ENCODE measurements at regions not wholly inside any gene's neighbourhood (a gene's known extent, or its start where the extent isn't known, plus 50 kb on each side); places are given as distances from the start of the nearest gene placed in this dataset.

- Histone ChIP-seq H3K27me3 (ENCODE audit: control insufficient read depth, insufficient read depth) (no peaks in the 10 kb centered on the region), H3K9me3 (ENCODE audit: control insufficient read depth, low read length) (no peaks in the 10 kb centered on the region), H3K4me1 (ENCODE audit: control insufficient read depth, insufficient read depth, low read length) (no peaks in the 10 kb centered on the region), H3K4me3 (ENCODE audit: low read length) (no peak overlapping the region), H3K27ac (ENCODE audit: low read length) (no peak overlapping the region)
- no peak for DNase-seq
- WGBS: 56% methylated on average over 4 of the region's 4 CpGs
- intact Hi-C loops (cut with DNase I): no loop called here
- ATAC-seq: no peak
These were observed 278.1 kb upstream of the CAMK1G start for GRCh38 chr1:209305221-209305954.

GRCh38 chr1:209307846-209308245, 275.7 kb upstream of the CAMK1G start:
- intact Hi-C loops (cut with DNase I): no loop called here
- H3K4me1 ChIP-seq (ENCODE audit: control insufficient read depth, insufficient read depth, low read length): no peaks in the 10 kb centered on the region
- no peak for DNase-seq
- no peak overlapping the region for H3K27ac ChIP-seq (ENCODE audit: low read length)
- no peaks in the 10 kb centered on the region for H3K27me3 ChIP-seq (ENCODE audit: control insufficient read depth, insufficient read depth)
- H3K4me3 ChIP-seq (ENCODE audit: low read length): no peak overlapping the region
- WGBS: 67% methylated on average over 2 of the region's 2 CpGs
- no peaks in the 10 kb centered on the region for H3K9me3 ChIP-seq (ENCODE audit: control insufficient read depth, low read length)
- ATAC-seq: no peak

- intact Hi-C loops (cut with DNase I): no loop called here
- Histone ChIP-seq H3K9me3 (ENCODE audit: control insufficient read depth, low read length) (no peaks in the 10 kb centered on the region), H3K4me1 (ENCODE audit: control insufficient read depth, insufficient read depth, low read length) (no peaks in the 10 kb centered on the region), H3K27me3 (ENCODE audit: control insufficient read depth, insufficient read depth) (no peaks in the 10 kb centered on the region), H3K4me3 (ENCODE audit: low read length) (no peak overlapping the region), H3K27ac (ENCODE audit: low read length) (no peak overlapping the region)
- DNase-seq (no peak), ATAC-seq (no peak)
- 68% methylated on average over 2 of the region's 2 CpGs for WGBS
These were observed 274.3 kb upstream of the CAMK1G start for GRCh38 chr1:209309198-209309597.

DNA sequence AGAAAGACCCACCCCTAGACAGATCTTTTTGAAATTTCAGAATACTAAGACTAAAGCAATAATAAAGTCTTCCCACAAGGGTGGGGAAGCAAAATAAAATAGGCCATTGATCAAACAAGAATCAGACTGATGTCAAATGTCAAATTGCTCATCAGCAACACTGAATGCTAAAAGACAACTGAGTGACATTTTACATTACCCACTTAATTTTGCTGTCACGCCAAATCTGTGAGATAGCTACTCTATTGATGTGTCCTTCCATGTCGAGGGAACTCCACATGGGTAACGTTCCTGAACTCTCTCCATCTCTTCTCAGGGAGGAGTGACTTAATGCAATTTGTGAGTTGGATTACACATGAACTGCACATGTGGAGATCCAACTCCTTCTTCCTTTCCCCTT, 271.7 kb upstream of the CAMK1G start:
- 53% methylated on average over 3 of the region's 3 CpGs for WGBS
- no peaks in the 10 kb centered on the region for H3K27me3 ChIP-seq (ENCODE audit: control insufficient read depth, insufficient read depth)

GRCh38 chr1:209316929-209317328, 266.6 kb upstream of the CAMK1G start:
- no peak overlapping the region for H3K4me3 ChIP-seq (ENCODE audit: low read length)
- H3K27me3 ChIP-seq (ENCODE audit: control insufficient read depth, insufficient read depth): no peaks in the 10 kb centered on the region
- DNase-seq (no peak), ATAC-seq (no peak)
- peaks cover 2% of the 10 kb centered on the region for H3K9me3 ChIP-seq (ENCODE audit: control insufficient read depth, low read length)
- no peaks in the 10 kb centered on the region for H3K4me1 ChIP-seq (ENCODE audit: control insufficient read depth, insufficient read depth, low read length)
- intact Hi-C loops (cut with DNase I): no loop called here
- no peak overlapping the region for H3K27ac ChIP-seq (ENCODE audit: low read length)

More for the DNA sequence above, 271.7 kb upstream of the CAMK1G start:
- Histone ChIP-seq H3K4me1 (ENCODE audit: control insufficient read depth, insufficient read depth, low read length) (no peaks in the 10 kb centered on the region), H3K9me3 (ENCODE audit: control insufficient read depth, low read length) (no peaks in the 10 kb centered on the region), H3K4me3 (ENCODE audit: low read length) (no peak overlapping the region), H3K27ac (ENCODE audit: low read length) (no peak overlapping the region)
- no peak for DNase-seq
- intact Hi-C loops (cut with DNase I): no loop called here
- no peak for ATAC-seq

DNA sequence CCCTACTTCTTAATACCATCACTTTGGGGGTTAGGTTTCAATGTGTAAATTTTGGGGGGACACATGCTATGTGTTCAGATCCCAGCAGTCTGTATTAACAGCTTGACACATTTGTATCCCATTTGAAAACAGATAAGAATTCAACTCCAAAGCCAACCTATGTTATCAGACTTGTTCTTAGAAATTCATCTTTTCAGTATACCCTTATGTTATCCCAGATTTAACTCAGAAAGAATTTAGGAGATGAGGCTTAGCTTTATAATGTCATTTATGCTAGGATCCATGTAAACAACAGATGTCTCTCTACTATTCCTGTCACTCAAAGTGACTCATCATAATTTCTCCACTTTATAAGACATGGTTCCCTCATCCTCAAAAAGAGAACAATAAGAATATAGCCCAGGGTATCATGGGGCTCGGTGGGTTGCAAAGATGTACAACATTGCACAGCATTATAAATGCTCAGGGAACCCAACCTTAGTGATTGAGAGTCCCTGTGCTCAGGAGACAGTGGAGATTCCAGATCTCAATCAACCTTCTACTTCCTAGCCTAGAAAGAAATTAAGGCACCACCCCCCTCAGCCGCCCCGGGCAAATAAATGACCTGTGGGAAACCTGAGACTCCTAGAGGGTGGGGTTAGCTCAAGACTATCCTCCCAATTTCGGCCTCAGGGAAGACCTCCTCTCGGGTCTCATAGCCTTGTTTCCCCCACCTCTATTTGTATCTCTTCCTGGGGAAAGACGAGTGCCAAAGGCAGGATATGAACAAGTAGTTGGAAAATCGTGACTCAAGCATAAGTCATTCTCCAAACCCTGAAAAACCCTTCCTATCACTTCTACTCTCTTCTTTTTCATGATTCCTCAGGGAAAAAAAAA, 265.1 kb upstream of the CAMK1G start:
- Histone ChIP-seq H3K4me3 (ENCODE audit: low read length) (no peak overlapping the region), H3K4me1 (ENCODE audit: control insufficient read depth, insufficient read depth, low read length) (no peaks in the 10 kb centered on the region), H3K27me3 (ENCODE audit: control insufficient read depth, insufficient read depth) (no peaks in the 10 kb centered on the region), H3K27ac (ENCODE audit: low read length) (no peak overlapping the region), H3K9me3 (ENCODE audit: control insufficient read depth, low read length) (peaks cover 2% of the 10 kb centered on the region)
- ATAC-seq: no peak
- intact Hi-C loops (cut with DNase I): no loop called here
- DNase-seq: no peak
- WGBS: 67% methylated on average over 7 of the region's 7 CpGs

DNA sequence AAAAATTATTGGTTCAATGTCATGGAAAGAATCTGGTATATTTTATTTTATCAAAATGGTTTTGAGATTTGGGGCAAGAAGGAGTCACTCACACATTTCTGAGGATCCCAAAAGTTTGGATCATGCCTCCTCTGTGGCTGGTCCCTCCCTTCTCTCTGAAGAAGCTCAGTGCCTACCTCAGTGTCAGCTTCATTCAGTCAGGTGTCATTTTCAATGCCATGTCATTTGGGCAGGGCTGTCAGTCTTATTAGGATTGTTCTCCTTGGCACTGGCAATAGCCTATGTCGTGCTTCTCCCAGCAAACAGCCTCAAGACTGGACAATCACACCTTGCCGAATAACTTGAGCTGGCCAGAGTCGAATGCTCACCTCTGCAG, 264.5 kb upstream of the CAMK1G start:
- H3K27ac ChIP-seq (ENCODE audit: low read length): no peak overlapping the region
- no peaks in the 10 kb centered on the region for H3K27me3 ChIP-seq (ENCODE audit: control insufficient read depth, insufficient read depth)
- ATAC-seq (no peak), DNase-seq (no peak)
- H3K4me3 ChIP-seq (ENCODE audit: low read length): no peak overlapping the region
- no peaks in the 10 kb centered on the region for H3K4me1 ChIP-seq (ENCODE audit: control insufficient read depth, insufficient read depth, low read length)
- intact Hi-C loops (cut with DNase I): no loop called here
- peaks cover 2% of the 10 kb centered on the region for H3K9me3 ChIP-seq (ENCODE audit: control insufficient read depth, low read length)
- 87% methylated on average over 3 of the region's 3 CpGs for WGBS

DNA sequence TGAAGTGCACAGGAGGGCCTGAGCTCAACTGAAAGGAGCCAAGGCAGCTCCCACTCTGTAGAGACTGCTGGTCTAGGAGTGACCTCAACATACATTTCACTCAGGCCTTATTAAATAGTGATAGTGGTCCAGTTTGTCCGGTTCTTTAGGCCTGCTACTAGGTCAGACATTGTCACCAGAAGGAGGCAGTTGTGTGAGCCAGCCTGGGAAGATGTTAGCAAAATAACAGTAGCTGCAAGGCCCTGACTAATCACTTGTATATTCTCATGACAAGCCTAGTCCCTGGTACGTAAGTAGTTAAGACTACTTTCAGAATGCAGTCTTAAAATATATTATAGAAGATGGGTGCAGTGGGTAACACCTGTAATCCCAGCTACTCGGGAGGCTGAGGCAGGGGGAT, 264.0 kb upstream of the CAMK1G start:
- Histone ChIP-seq H3K27ac (ENCODE audit: low read length) (no peak overlapping the region), H3K4me3 (ENCODE audit: low read length) (no peak overlapping the region), H3K9me3 (ENCODE audit: control insufficient read depth, low read length) (peaks cover 2% of the 10 kb centered on the region), H3K27me3 (ENCODE audit: control insufficient read depth, insufficient read depth) (no peaks in the 10 kb centered on the region), H3K4me1 (ENCODE audit: control insufficient read depth, insufficient read depth, low read length) (no peaks in the 10 kb centered on the region)
- DNase-seq: no peak
- intact Hi-C loops (cut with DNase I): no loop called here
- 84% methylated on average over 3 of the region's 3 CpGs for WGBS
- ATAC-seq: no peak

GRCh38 chr1:209323743-209324142, 259.8 kb upstream of the CAMK1G start:
- no peak for DNase-seq
- intact Hi-C loops (cut with DNase I): no loop called here
- Histone ChIP-seq H3K9me3 (ENCODE audit: control insufficient read depth, low read length) (peaks cover 2% of the 10 kb centered on the region), H3K4me1 (ENCODE audit: control insufficient read depth, insufficient read depth, low read length) (no peaks in the 10 kb centered on the region), H3K27me3 (ENCODE audit: control insufficient read depth, insufficient read depth) (no peaks in the 10 kb centered on the region), H3K4me3 (ENCODE audit: low read length) (no peak overlapping the region), H3K27ac (ENCODE audit: low read length) (no peak overlapping the region)
- ATAC-seq: no peak
- 84% methylated on average over 1 of the region's 1 CpG for WGBS

DNA sequence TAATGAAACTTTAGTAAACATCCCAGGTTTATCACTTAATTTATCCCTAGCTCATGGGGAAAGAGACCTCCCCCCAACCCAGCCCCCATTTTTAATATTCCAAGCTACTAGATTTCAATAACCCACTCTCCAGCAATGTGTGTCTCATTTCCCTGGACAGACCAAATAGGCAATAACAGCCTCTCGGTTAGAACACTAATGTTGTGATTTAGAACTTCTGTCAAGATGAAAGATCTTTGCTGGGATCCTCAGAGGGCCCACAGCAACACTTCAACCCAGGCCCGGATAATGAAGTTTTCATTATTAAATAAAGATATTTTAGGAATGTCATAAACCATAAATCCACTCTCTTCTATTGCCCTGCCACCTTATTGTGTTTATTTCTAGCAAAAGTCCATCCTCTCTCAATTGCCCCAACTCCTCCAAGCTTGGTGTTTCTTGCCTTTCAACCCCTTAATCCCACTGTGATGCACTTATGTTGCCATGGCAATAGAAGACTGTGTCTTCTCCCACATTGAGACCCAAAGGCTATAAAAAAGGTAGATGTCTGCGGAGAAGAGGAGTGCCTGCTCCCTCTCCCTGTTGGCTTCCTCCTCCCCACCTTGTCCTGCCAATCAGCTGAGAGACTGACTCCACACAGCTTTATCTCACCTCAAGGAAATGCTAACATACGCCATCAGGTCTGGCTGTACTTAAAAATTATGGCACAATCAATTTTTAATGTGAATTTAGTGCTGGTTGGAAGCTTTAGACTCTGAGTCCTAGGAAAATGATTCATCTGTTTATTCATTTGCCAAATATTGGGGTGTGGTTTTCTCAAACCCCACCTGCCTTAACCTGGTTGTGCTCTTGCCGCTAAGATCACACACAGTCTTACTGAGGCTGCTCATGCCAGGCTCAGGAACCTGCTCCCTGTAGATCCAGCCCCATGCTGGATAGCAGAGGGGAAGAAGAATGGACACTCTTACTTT, 258.3 kb upstream of the CAMK1G start:
- Histone ChIP-seq H3K4me3 (ENCODE audit: low read length) (no peak overlapping the region), H3K9me3 (ENCODE audit: control insufficient read depth, low read length) (peaks cover 2% of the 10 kb centered on the region), H3K27me3 (ENCODE audit: control insufficient read depth, insufficient read depth) (no peaks in the 10 kb centered on the region), H3K27ac (ENCODE audit: low read length) (no peak overlapping the region), H3K4me1 (ENCODE audit: control insufficient read depth, insufficient read depth, low read length) (no peaks in the 10 kb centered on the region)
- ATAC-seq: no peak
- WGBS: 88% methylated on average over 5 of the region's 5 CpGs
- intact Hi-C loops (cut with DNase I): no loop called here
- no peak for DNase-seq

- no peaks in the 10 kb centered on the region for H3K27me3 ChIP-seq (ENCODE audit: control insufficient read depth, insufficient read depth)
- no peak overlapping the region for H3K4me3 ChIP-seq (ENCODE audit: low read length)
- no peak overlapping the region for H3K27ac ChIP-seq (ENCODE audit: low read length)
- no peak for DNase-seq
- no peak for ATAC-seq
- intact Hi-C loops (cut with DNase I): no loop called here
- 52% methylated on average over 2 of the region's 2 CpGs for WGBS
- H3K4me1 ChIP-seq (ENCODE audit: control insufficient read depth, insufficient read depth, low read length): no peaks in the 10 kb centered on the region
- no peaks in the 10 kb centered on the region for H3K9me3 ChIP-seq (ENCODE audit: control insufficient read depth, low read length)
These were observed 257.4 kb upstream of the CAMK1G start for GRCh38 chr1:209326076-209326475.
